ENCODE measurements at regions not wholly inside any gene's neighbourhood (a gene's known extent, or its start where the extent isn't known, plus 50 kb on each side); places are given as distances from the start of the nearest gene placed in this dataset.

DNA sequence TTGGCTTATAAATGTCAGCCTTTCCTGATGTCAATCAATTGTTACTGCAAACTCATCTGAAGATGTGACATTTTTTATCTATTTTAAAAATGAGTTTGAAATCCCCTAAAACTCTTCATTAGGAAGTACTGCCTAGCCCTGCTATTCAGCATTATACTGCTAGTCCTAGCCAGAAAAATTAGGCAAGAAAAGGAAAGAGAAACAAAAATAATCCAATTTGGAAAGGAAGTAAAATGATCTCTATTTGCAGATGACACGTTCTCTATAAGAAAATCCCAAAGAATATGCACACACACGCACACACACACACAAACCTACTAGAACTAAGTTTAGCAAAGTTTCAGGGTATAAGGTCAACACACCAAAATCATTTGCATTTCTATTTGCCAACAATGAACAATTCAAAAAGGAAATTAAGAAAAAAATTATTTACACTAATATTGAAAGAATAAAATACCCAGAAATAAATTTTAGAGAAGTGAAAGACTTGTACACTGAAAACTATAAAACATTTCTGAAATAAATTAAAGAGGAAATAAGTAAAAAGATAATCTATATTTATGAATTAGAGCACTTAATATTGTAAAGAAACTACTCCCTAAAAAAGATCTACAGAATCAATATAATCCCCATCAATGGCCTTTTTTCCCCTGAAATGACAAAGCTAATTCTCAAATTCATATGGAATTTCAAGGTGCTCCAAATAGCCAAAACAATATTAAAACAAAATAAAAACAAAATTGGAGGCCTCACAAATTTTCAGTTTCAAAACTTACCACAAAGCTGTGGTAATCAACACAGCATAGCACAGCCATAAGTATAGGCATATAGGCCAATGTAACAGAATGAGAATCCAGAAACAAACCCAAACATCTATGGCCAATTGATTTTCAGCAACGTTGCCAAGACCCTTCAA, 433.7 kb upstream of the TRIB2 start:
- no peak for DNase-seq (ENCODE audit: low read depth)
- no peak for TF ChIP-seq CTCF (IDR thresholded peaks at IDR 0.05; ENCODE audit: control insufficient read depth, extremely low read depth, insufficient read depth)
- no peak overlapping the region for H3K4me3 ChIP-seq (ENCODE audit: low read depth, low read length)

DNA sequence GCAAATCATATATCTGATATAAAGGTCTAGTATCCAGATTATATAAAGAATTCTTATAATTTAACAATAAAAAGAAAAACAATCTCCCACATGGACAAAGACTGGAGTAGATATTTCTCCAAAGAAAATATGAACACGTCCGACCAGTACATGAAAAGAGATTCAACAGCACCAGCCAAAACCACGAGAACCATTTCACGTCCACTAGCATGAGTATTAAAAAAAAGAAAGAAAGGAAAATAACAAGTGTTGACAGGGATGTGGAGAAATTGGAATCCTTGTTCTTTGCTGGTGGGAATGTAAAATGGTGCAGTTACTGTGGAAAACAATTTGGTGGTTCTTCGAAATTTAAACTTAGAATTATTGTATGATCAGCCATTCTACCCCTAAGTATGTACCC, 432.7 kb upstream of the TRIB2 start:
- H3K4me3 ChIP-seq (ENCODE audit: low read depth, low read length), result no peak overlapping the region
- no peak for DNase-seq (ENCODE audit: low read depth)
- no peak for TF ChIP-seq CTCF (IDR thresholded peaks at IDR 0.05; ENCODE audit: control insufficient read depth, extremely low read depth, insufficient read depth)

GRCh38 chr2:12284487-12284886, 432.2 kb upstream of the TRIB2 start:
- no peak overlapping the region for H3K4me3 ChIP-seq (ENCODE audit: low read depth, low read length)
- no peak for TF ChIP-seq CTCF (IDR thresholded peaks at IDR 0.05; ENCODE audit: control insufficient read depth, extremely low read depth, insufficient read depth)
- no peak for DNase-seq (ENCODE audit: low read depth)

- TF ChIP-seq CTCF (IDR thresholded peaks at IDR 0.05; ENCODE audit: control insufficient read depth, extremely low read depth, insufficient read depth), result no peak
- DNase-seq (ENCODE audit: low read depth), result no peak
- H3K4me3 ChIP-seq (ENCODE audit: low read depth, low read length), result no peak overlapping the region
Measured at GRCh38 chr2:12286347-12286746, 430.4 kb upstream of the TRIB2 start.

DNA sequence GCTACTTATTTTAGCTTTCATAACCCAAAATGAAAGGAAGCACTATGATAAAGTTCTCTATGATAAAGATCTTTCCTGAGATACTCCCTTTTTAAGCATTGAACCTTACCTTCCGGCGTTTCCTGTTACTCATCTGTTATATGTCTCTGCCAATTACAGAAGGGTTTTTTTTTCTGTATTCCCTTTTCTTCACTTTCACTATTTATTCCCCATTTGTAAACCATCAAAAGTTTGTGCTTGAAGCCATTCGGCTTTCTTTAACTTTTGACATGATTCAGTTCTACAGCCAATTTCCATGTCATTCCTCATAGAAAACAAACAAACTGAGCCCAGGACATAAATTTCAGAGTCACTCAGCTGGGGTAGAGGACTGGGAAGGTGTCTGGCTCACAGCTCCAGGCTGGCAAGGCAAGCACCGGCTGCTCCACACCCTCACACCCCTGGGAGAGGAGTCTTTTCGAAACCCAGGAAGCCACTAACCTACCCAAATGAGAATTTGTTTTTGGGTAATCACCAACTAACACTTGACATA, 429.4 kb upstream of the TRIB2 start:
- no peak overlapping the region for H3K4me3 ChIP-seq (ENCODE audit: low read depth, low read length)
- no peak for TF ChIP-seq CTCF (IDR thresholded peaks at IDR 0.05; ENCODE audit: control insufficient read depth, extremely low read depth, insufficient read depth)
- DNase-seq (ENCODE audit: low read depth), result no peak

GRCh38 chr2:12288048-12288447, 428.7 kb upstream of the TRIB2 start:
- H3K4me3 ChIP-seq (ENCODE audit: low read depth, low read length), result no peak overlapping the region
- TF ChIP-seq CTCF (IDR thresholded peaks at IDR 0.05; ENCODE audit: control insufficient read depth, extremely low read depth, insufficient read depth), result no peak
- DNase-seq (ENCODE audit: low read depth), result no peak

All from LNCaP clone FGC (cell line).